ENCODE measurements at regions not wholly inside any gene's neighbourhood (a gene's known extent, or its start where the extent isn't known, plus 50 kb on each side); places are given as distances from the start of the nearest gene placed in this dataset.

GRCh38 chr7:118777308-118777707, 552.8 kb downstream of the ANKRD7 start:
- H3K4me2 ChIP-seq (ENCODE audit: low read depth, low read length, poor library complexity, severe bottlenecking): no peak overlapping the region
- H3K27ac ChIP-seq (ENCODE audit: low read length): no peak overlapping the region
- H2AFZ ChIP-seq (ENCODE audit: low read length): no peak overlapping the region
- no peak for DNase-seq
- no peaks in the 10 kb centered on the region for H3K9me2 ChIP-seq (replicated peaks; ENCODE audit: insufficient read depth, low read length)
- H3K79me2 ChIP-seq (ENCODE audit: low read length): no peaks in the 10 kb centered on the region
- no peaks in the 10 kb centered on the region for H3K36me3 ChIP-seq (ENCODE audit: insufficient read depth, low read length)
- no peaks in the 10 kb centered on the region for H3K4me1 ChIP-seq (ENCODE audit: low read length)
- H3K4me3 ChIP-seq (ENCODE audit: low read length): no peak overlapping the region
- no peaks in the 10 kb centered on the region for H4K20me1 ChIP-seq (ENCODE audit: insufficient read depth, low read depth, low read length)
- no peak overlapping the region for H3K9ac ChIP-seq (ENCODE audit: low read length)
- H3K9me3 ChIP-seq (ENCODE audit: low read length): peaks cover 38% of the 10 kb centered on the region
- H3K27me3 ChIP-seq (ENCODE audit: low read length): no peaks in the 10 kb centered on the region

- H3K9me2 ChIP-seq (replicated peaks; ENCODE audit: insufficient read depth, low read length): no peaks in the 10 kb centered on the region
- no peak overlapping the region for H3K9ac ChIP-seq (ENCODE audit: low read length)
- peaks cover 9% of the 10 kb centered on the region for H3K9me3 ChIP-seq (ENCODE audit: low read length)
- H3K4me1 ChIP-seq (ENCODE audit: low read length): no peaks in the 10 kb centered on the region
- no peak overlapping the region for H3K4me2 ChIP-seq (ENCODE audit: low read depth, low read length, poor library complexity, severe bottlenecking)
- no peaks in the 10 kb centered on the region for H4K20me1 ChIP-seq (ENCODE audit: insufficient read depth, low read depth, low read length)
- no peaks in the 10 kb centered on the region for H3K36me3 ChIP-seq (ENCODE audit: insufficient read depth, low read length)
- H3K27ac ChIP-seq (ENCODE audit: low read length): no peak overlapping the region
- DNase-seq: no peak
- no peak overlapping the region for H2AFZ ChIP-seq (ENCODE audit: low read length)
- no peaks in the 10 kb centered on the region for H3K79me2 ChIP-seq (ENCODE audit: low read length)
- no peak overlapping the region for H3K4me3 ChIP-seq (ENCODE audit: low read length)
- H3K27me3 ChIP-seq (ENCODE audit: low read length): no peaks in the 10 kb centered on the region
Observed at GRCh38 chr7:118792682-118793081, 568.2 kb downstream of the ANKRD7 start.

GRCh38 chr7:118793582-118793981, 569.1 kb downstream of the ANKRD7 start:
- no peaks in the 10 kb centered on the region for H3K36me3 ChIP-seq (ENCODE audit: insufficient read depth, low read length)
- no peak overlapping the region for H3K4me2 ChIP-seq (ENCODE audit: low read depth, low read length, poor library complexity, severe bottlenecking)
- H3K4me1 ChIP-seq (ENCODE audit: low read length): no peaks in the 10 kb centered on the region
- H3K79me2 ChIP-seq (ENCODE audit: low read length): no peaks in the 10 kb centered on the region
- no peaks in the 10 kb centered on the region for H4K20me1 ChIP-seq (ENCODE audit: insufficient read depth, low read depth, low read length)
- H3K9me2 ChIP-seq (replicated peaks; ENCODE audit: insufficient read depth, low read length): no peaks in the 10 kb centered on the region
- peaks cover 9% of the 10 kb centered on the region for H3K9me3 ChIP-seq (ENCODE audit: low read length)
- H3K27me3 ChIP-seq (ENCODE audit: low read length): no peaks in the 10 kb centered on the region
- no peak overlapping the region for H3K9ac ChIP-seq (ENCODE audit: low read length)
- H3K27ac ChIP-seq (ENCODE audit: low read length): no peak overlapping the region
- no peak overlapping the region for H2AFZ ChIP-seq (ENCODE audit: low read length)
- DNase-seq: no peak
- H3K4me3 ChIP-seq (ENCODE audit: low read length): no peak overlapping the region

- DNase-seq: no peak
- no peaks in the 10 kb centered on the region for H3K27me3 ChIP-seq (ENCODE audit: low read length)
- no peaks in the 10 kb centered on the region for H3K4me1 ChIP-seq (ENCODE audit: low read length)
- no peaks in the 10 kb centered on the region for H3K79me2 ChIP-seq (ENCODE audit: low read length)
- H3K36me3 ChIP-seq (ENCODE audit: insufficient read depth, low read length): no peaks in the 10 kb centered on the region
- no peak overlapping the region for H3K9ac ChIP-seq (ENCODE audit: low read length)
- H4K20me1 ChIP-seq (ENCODE audit: insufficient read depth, low read depth, low read length): no peaks in the 10 kb centered on the region
- H3K27ac ChIP-seq (ENCODE audit: low read length): no peak overlapping the region
- peaks cover 9% of the 10 kb centered on the region for H3K9me3 ChIP-seq (ENCODE audit: low read length)
- H3K4me3 ChIP-seq (ENCODE audit: low read length): no peak overlapping the region
- no peak overlapping the region for H2AFZ ChIP-seq (ENCODE audit: low read length)
- H3K4me2 ChIP-seq (ENCODE audit: low read depth, low read length, poor library complexity, severe bottlenecking): no peak overlapping the region
- H3K9me2 ChIP-seq (replicated peaks; ENCODE audit: insufficient read depth, low read length): no peaks in the 10 kb centered on the region
Observed at GRCh38 chr7:118794419-118794818, 569.9 kb downstream of the ANKRD7 start.

- H3K9me2 ChIP-seq (replicated peaks; ENCODE audit: insufficient read depth, low read length): no peaks in the 10 kb centered on the region
Observed at GRCh38 chr7:118801366-118801765, 576.9 kb downstream of the ANKRD7 start.

GRCh38 chr7:118802726-118803125, 578.2 kb downstream of the ANKRD7 start:
- Histone ChIP-seq H3K27me3 (ENCODE audit: low read length) (no peaks in the 10 kb centered on the region), H3K9me3 (ENCODE audit: low read length) (peaks cover 9% of the 10 kb centered on the region; the same call in 1 of the 2 replicates), H3K4me1 (ENCODE audit: low read length) (no peaks in the 10 kb centered on the region), H3K36me3 (ENCODE audit: insufficient read depth, low read length) (no peaks in the 10 kb centered on the region), H3K4me3 (ENCODE audit: low read length) (no peak overlapping the region), H3K4me2 (ENCODE audit: low read depth, low read length, poor library complexity, severe bottlenecking) (no peak overlapping the region), H3K79me2 (ENCODE audit: low read length) (no peaks in the 10 kb centered on the region), H3K9me2 (replicated peaks; ENCODE audit: insufficient read depth, low read length) (no peaks in the 10 kb centered on the region), H3K27ac (ENCODE audit: low read length) (no peak overlapping the region), H3K9ac (ENCODE audit: low read length) (no peak overlapping the region), H4K20me1 (ENCODE audit: insufficient read depth, low read depth, low read length) (no peaks in the 10 kb centered on the region), H2AFZ (ENCODE audit: low read length) (no peak overlapping the region)
- DNase-seq: no peak

More at GRCh38 chr7:118801366-118801765, 576.9 kb downstream of the ANKRD7 start:
- no peak overlapping the region for H3K4me2 ChIP-seq (ENCODE audit: low read depth, low read length, poor library complexity, severe bottlenecking)
- H3K79me2 ChIP-seq (ENCODE audit: low read length): no peaks in the 10 kb centered on the region
- no peak overlapping the region for H3K9ac ChIP-seq (ENCODE audit: low read length)
- H3K4me1 ChIP-seq (ENCODE audit: low read length): no peaks in the 10 kb centered on the region
- no peak overlapping the region for H2AFZ ChIP-seq (ENCODE audit: low read length)
- no peaks in the 10 kb centered on the region for H3K36me3 ChIP-seq (ENCODE audit: insufficient read depth, low read length)
- no peak overlapping the region for H3K4me3 ChIP-seq (ENCODE audit: low read length)
- no peak for DNase-seq
- H3K27ac ChIP-seq (ENCODE audit: low read length): no peak overlapping the region
- H4K20me1 ChIP-seq (ENCODE audit: insufficient read depth, low read depth, low read length): no peaks in the 10 kb centered on the region
- peaks cover 9% of the 10 kb centered on the region for H3K9me3 ChIP-seq (ENCODE audit: low read length)
- no peaks in the 10 kb centered on the region for H3K27me3 ChIP-seq (ENCODE audit: low read length)

GRCh38 chr7:118826246-118826645, 601.7 kb downstream of the ANKRD7 start:
- H3K27me3 ChIP-seq (ENCODE audit: low read length): no peaks in the 10 kb centered on the region
- H3K36me3 ChIP-seq (ENCODE audit: insufficient read depth, low read length): no peaks in the 10 kb centered on the region
- no peak overlapping the region for H3K4me2 ChIP-seq (ENCODE audit: low read depth, low read length, poor library complexity, severe bottlenecking)
- H3K9ac ChIP-seq (ENCODE audit: low read length): no peak overlapping the region
- H3K4me3 ChIP-seq (ENCODE audit: low read length): no peak overlapping the region
- no peak overlapping the region for H2AFZ ChIP-seq (ENCODE audit: low read length)
- DNase-seq: no peak
- no peaks in the 10 kb centered on the region for H3K4me1 ChIP-seq (ENCODE audit: low read length)
- no peaks in the 10 kb centered on the region for H3K79me2 ChIP-seq (ENCODE audit: low read length)
- H3K9me3 ChIP-seq (ENCODE audit: low read length): peaks cover 21% of the 10 kb centered on the region
- no peaks in the 10 kb centered on the region for H4K20me1 ChIP-seq (ENCODE audit: insufficient read depth, low read depth, low read length)
- no peak overlapping the region for H3K27ac ChIP-seq (ENCODE audit: low read length)
- H3K9me2 ChIP-seq (replicated peaks; ENCODE audit: insufficient read depth, low read length): no peaks in the 10 kb centered on the region

GRCh38 chr7:118836933-118837332, 612.4 kb downstream of the ANKRD7 start:
- no peak for DNase-seq
- no peak overlapping the region for H3K4me3 ChIP-seq (ENCODE audit: low read length)

GRCh38 chr7:118839515-118839914, 615.0 kb downstream of the ANKRD7 start:
- no peak overlapping the region for H3K9ac ChIP-seq (ENCODE audit: low read length)
- H3K9me3 ChIP-seq (ENCODE audit: low read length): peaks cover 14% of the 10 kb centered on the region; the same call in 1 of the 2 replicates
- no peaks in the 10 kb centered on the region for H3K27me3 ChIP-seq (ENCODE audit: low read length)
- H3K27ac ChIP-seq (ENCODE audit: low read length): no peak overlapping the region
- no peak overlapping the region for H2AFZ ChIP-seq (ENCODE audit: low read length)
- H3K4me1 ChIP-seq (ENCODE audit: low read length): no peaks in the 10 kb centered on the region
- no peaks in the 10 kb centered on the region for H3K79me2 ChIP-seq (ENCODE audit: low read length)
- no peak overlapping the region for H3K4me2 ChIP-seq (ENCODE audit: low read depth, low read length, poor library complexity, severe bottlenecking)
- H3K4me3 ChIP-seq (ENCODE audit: low read length): no peak overlapping the region
- no peaks in the 10 kb centered on the region for H3K36me3 ChIP-seq (ENCODE audit: insufficient read depth, low read length)
- H3K9me2 ChIP-seq (replicated peaks; ENCODE audit: insufficient read depth, low read length): no peaks in the 10 kb centered on the region
- no peaks in the 10 kb centered on the region for H4K20me1 ChIP-seq (ENCODE audit: insufficient read depth, low read depth, low read length)
- DNase-seq: no peak

More at GRCh38 chr7:118836933-118837332, 612.4 kb downstream of the ANKRD7 start:
- Histone ChIP-seq H3K36me3 (ENCODE audit: insufficient read depth, low read length) (no peaks in the 10 kb centered on the region), H2AFZ (ENCODE audit: low read length) (no peak overlapping the region), H3K27me3 (ENCODE audit: low read length) (no peaks in the 10 kb centered on the region), H3K9me3 (ENCODE audit: low read length) (peaks cover 17% of the 10 kb centered on the region; the same call in 1 of the 2 replicates), H3K4me1 (ENCODE audit: low read length) (no peaks in the 10 kb centered on the region), H3K4me2 (ENCODE audit: low read depth, low read length, poor library complexity, severe bottlenecking) (no peak overlapping the region), H3K9me2 (replicated peaks; ENCODE audit: insufficient read depth, low read length) (no peaks in the 10 kb centered on the region), H4K20me1 (ENCODE audit: insufficient read depth, low read depth, low read length) (no peaks in the 10 kb centered on the region), H3K27ac (ENCODE audit: low read length) (no peak overlapping the region), H3K9ac (ENCODE audit: low read length) (no peak overlapping the region), H3K79me2 (ENCODE audit: low read length) (no peaks in the 10 kb centered on the region)
